VCaP (cell line): ENCODE measurements at regions not wholly inside any gene's neighbourhood (a gene's known extent, or its start where the extent isn't known, plus 50 kb on each side); places are given as distances from the start of the nearest gene placed in this dataset.

ENCODE experiments used
- H3K27ac ChIP-seq: fragments of 450-650 bp; 2 replicates; pipeline ENCODE4 v1.5.1; 2017
- TF ChIP-seq, protein P1 (sequence below): fragments of 450-650 bp; conservative IDR thresholded peaks from 2 replicates; pipeline ENCODE4 v1.5.1; 2017; ENCODE audit warnings: mild to moderate bottlenecking, moderate library complexity

DNA sequence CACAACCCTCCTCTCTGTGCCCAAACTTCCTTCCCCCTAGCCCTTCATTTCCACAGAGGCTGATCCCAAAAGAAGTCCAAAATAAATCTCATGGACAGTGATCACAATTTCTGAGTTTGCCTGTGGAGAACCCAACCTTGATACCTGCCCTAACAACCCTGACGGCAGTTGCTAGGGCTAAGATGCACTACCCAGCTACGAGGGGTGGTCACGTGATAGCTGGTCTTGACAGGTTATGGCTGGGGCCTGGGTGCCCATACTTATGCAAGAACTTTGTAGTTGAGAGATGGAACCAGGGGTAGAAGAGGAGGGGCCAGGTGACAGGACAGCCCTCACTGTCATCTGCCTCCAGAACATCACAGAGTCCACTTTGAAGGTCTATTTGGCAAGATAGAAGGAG is 147.9 kb downstream of the AKAIN1 start:
- no peak overlapping the region for H3K27ac ChIP-seq
- TF ChIP-seq, protein P1, sequence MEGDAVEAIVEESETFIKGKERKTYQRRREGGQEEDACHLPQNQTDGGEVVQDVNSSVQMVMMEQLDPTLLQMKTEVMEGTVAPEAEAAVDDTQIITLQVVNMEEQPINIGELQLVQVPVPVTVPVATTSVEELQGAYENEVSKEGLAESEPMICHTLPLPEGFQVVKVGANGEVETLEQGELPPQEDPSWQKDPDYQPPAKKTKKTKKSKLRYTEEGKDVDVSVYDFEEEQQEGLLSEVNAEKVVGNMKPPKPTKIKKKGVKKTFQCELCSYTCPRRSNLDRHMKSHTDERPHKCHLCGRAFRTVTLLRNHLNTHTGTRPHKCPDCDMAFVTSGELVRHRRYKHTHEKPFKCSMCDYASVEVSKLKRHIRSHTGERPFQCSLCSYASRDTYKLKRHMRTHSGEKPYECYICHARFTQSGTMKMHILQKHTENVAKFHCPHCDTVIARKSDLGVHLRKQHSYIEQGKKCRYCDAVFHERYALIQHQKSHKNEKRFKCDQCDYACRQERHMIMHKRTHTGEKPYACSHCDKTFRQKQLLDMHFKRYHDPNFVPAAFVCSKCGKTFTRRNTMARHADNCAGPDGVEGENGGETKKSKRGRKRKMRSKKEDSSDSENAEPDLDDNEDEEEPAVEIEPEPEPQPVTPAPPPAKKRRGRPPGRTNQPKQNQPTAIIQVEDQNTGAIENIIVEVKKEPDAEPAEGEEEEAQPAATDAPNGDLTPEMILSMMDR = no peak

DNA sequence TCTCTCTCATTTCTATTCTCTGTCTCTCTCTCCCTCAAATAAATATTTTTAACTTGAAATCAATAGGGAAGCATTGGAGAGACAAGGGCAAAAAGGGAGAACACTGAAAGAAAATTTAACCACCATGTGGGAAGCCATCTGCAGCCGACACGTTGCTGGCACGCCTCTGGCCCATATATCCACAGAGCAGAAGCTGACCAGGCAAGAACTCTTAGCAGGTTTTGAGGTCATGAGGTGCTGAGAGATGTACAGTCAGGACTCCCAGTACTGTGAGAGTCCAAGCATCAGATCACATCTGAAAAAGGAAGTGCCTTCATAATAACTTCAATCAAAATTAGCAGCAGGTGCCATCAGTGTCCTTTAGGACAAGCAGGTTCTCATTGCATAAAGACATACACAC is 156.6 kb downstream of the AKAIN1 start:
- H3K27ac ChIP-seq = no peak overlapping the region
- TF ChIP-seq, protein P1 = no peak

DNA sequence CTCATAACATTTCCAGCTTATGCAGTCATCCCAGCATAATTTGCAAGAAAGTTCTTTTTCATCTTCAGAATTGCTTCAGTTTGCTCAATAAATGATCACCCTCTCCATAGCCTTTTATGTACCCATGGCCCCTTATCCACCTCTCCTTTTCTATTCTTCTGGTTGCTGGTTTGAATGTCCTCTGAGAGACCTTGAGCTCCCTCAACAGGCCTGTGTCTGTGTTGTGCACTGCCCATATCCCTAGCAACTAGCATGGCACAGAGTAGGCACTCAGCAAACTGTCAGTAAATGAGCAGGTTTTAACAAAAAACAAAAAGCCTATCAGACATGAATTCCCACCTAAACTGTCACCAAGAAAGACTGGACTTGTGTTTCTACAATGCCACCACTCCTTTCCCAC is 160.5 kb downstream of the AKAIN1 start:
- no peak overlapping the region for H3K27ac ChIP-seq
- TF ChIP-seq, protein P1 = no peak

DNA sequence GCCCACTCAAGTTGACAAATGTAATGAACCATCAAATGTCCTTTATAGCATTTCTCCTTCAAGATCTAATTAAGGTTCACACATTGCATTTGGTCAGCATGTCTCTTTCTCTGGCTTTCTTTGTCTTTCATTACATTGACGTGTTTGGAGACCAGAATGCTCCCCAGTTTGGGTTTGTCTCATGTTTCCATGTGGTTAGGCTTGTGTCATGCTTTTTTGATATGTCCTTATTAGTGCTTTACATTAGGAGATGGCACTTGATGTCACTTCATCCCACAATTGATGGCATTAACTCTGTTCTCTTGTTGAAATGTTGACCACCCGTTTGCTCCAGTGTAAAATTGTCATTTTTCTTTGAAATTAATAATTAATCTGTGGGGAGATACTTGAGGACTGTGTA is 165.8 kb downstream of the AKAIN1 start:
- TF ChIP-seq, protein P1 = no peak

DNA sequence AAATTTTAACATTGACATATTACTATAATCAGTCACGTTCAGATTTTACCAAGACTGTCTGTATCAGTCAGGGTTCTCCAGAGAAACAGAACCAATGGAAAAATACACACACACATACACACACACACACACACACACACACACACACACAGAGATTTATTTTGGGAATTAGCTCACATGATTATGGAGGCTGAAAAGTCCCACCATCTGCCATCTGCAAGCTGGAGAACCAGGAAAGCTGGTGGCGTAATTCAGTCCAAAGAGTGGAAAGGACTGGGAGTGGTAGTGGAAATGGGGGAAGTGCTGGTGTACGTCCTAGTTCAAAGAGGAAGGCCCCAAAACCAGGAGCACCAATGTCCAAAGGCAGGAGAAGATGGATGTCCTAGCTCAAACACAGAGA is 166.4 kb downstream of the AKAIN1 start:
- TF ChIP-seq, protein P1 = no peak
- H3K27ac ChIP-seq = no peak overlapping the region

More for the DNA sequence above, 165.8 kb downstream of the AKAIN1 start:
- no peak overlapping the region for H3K27ac ChIP-seq

DNA sequence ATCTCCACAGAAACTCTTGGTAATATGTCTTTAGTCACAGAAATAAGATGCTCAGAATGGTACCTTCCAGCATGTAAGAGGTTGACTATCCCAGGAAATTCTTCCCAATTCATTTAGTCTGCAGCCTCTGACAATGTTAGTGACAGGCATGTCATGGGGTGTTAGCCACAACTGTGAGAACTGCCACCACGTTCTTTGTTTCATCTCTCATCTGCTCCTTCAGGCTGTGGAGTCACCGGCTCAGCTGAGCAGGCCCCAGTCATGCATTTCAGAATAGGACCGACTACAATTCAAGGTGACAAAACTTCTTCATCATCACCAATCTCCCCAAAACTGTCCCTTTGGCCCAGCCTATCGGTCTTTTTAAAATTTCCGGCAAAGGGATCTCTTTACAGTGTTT is 167.5 kb downstream of the AKAIN1 start:
- TF ChIP-seq, protein P1 = no peak
- H3K27ac ChIP-seq = no peak overlapping the region

DNA sequence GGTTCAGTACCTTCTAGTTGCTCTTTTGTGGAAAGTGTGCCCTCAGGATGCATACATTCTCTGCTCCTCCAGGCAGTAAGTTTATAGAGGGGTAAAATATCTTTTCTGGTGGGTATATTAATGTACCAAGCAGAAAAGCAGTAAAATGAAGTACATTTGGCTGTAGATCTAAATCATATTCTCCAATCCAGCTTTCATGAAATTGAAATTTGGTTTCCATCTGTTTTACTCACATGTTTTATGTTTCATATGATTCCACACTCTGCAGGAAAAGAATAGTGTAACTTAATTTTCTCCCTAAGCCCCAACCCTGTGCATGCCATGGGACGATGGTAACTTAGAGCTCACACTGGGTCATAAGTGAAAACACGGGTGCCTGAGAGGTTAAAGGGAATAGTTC is 172.3 kb downstream of the AKAIN1 start:
- TF ChIP-seq, protein P1 = no peak
- no peak overlapping the region for H3K27ac ChIP-seq

DNA sequence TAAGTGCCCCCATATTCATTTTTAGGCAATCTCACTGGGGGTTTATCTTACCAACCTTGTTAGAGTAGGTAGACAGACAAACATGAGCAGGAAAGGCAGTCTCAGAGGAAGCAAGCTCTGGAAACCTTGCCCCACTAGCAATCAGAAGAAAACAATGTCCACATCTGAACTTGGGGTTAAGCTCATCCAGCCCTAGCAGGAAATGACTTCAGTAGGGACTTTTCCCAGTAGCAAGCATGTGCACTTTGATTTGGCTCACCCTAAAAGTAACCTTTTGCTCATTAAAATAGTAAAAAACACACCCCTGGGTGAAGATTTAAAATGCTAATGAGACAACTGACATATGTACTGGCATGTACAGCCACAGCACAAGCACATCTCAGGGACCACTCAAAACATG is 175.5 kb downstream of the AKAIN1 start:
- H3K27ac ChIP-seq = no peak overlapping the region
- TF ChIP-seq, protein P1 = no peak
